H1 (cell line): ENCODE measurements at regions not wholly inside any gene's neighbourhood (a gene's known extent, or its start where the extent isn't known, plus 50 kb on each side); places are given as distances from the start of the nearest gene placed in this dataset.

Source experiments
- CHD7 ChIP-seq: fragments of 300-600 bp; sonication (generic); IDR thresholded peaks from 2 replicates; pipeline ENCODE4 v1.7.1; 2012; ENCODE audit warnings: low read length, moderate library complexity, mild to moderate bottlenecking, inconsistent platforms; ENCODE audit not compliant: insufficient replicate concordance
- HDAC2 ChIP-seq, 2 experiments: fragments of 300-600 bp in 1 of 2; sonication (generic) in 1 of 2; IDR thresholded peaks; 2 replicates each; pipeline ENCODE4 v1.6.1; 2011 to 2012; ENCODE audit warnings: low read depth in 2 of 2, low read length in 2 of 2, mild to moderate bottlenecking in 2 of 2, moderate library complexity in 2 of 2, borderline replicate concordance in 1 of 2, inconsistent platforms in 1 of 2

- TF ChIP-seq CHD7: no peak
- no peak for TF ChIP-seq HDAC2 (IDR thresholded peaks at IDR 0.05; ENCODE audit: borderline replicate concordance in 1 of 2, low read depth in 2 of 2, low read length in 2 of 2)
Observed at GRCh38 chr14:95404583-95404982, 84.9 kb upstream of the CLMN start (continued).
